Panc1 (cell line): ENCODE measurements at regions not wholly inside any gene's neighbourhood (a gene's known extent, or its start where the extent isn't known, plus 50 kb on each side); places are given as distances from the start of the nearest gene placed in this dataset.

Source experiments
- CTCF ChIP-seq: fragments of 450-650 bp; IDR thresholded peaks from 2 replicates; pipeline ENCODE4 v1.5.1; 2017; ENCODE audit warnings: mild to moderate bottlenecking
- POLR2AphosphoS5 ChIP-seq: IDR thresholded peaks from 2 replicates; pipeline ENCODE4 v1.6.1; 2012; ENCODE audit warnings: mild to moderate bottlenecking, low read depth, low read length, moderate library complexity

DNA sequence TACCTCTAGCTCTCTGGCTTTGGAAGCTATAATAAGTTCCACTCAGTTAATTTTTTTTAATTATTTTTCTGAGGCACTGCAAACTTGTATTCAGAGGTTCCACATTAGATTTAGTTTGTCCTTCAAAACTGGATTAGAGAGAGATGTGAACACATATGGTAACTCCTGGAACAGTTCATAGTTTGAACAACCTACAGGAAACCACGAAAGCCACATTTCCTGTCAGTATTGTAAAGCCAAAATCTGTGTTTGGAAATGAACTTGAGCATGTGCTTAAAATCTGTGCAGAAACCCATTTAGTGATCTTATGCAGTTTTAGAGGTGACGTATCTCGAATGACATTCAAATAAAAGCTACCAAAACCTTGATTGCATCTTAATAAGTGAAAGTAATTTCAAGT lies 1952.0 kb downstream of the OLFM4 start:
- TF ChIP-seq POLR2AphosphoS5 (no peak), CTCF (no peak)
